ENCODE measurements at regions not wholly inside any gene's neighbourhood (a gene's known extent, or its start where the extent isn't known, plus 50 kb on each side); places are given as distances from the start of the nearest gene placed in this dataset.

- no peaks in the 10 kb centered on the region for H3K4me1 ChIP-seq (ENCODE audit: control insufficient read depth, insufficient read depth, low read length)
- TF ChIP-seq ZNF621 (tag by site-specific recombination; IDR thresholded peaks at IDR 0.05), result no peak
- TF ChIP-seq, protein P1, sequence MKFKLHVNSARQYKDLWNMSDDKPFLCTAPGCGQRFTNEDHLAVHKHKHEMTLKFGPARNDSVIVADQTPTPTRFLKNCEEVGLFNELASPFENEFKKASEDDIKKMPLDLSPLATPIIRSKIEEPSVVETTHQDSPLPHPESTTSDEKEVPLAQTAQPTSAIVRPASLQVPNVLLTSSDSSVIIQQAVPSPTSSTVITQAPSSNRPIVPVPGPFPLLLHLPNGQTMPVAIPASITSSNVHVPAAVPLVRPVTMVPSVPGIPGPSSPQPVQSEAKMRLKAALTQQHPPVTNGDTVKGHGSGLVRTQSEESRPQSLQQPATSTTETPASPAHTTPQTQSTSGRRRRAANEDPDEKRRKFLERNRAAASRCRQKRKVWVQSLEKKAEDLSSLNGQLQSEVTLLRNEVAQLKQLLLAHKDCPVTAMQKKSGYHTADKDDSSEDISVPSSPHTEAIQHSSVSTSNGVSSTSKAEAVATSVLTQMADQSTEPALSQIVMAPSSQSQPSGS (tag by site-specific recombination; IDR thresholded peaks at IDR 0.05; ENCODE audit: low read depth), result no peak
- TF ChIP-seq KLF7 (tag by site-specific recombination; IDR thresholded peaks at IDR 0.05; ENCODE audit: borderline replicate concordance), result no peak
- TF ChIP-seq ZFHX2 (tag by site-specific recombination; conservative IDR thresholded peaks at IDR 0.05), result no peak
- TF ChIP-seq ZNF121 (tag by site-specific recombination; IDR thresholded peaks at IDR 0.05), result no peak
- no peak for TF ChIP-seq ZNF211 (tag by site-specific recombination; IDR thresholded peaks at IDR 0.05; ENCODE audit: low read depth)
- POLR2A ChIA-PET, result no interaction called here
- CTCF ChIA-PET, result no interaction called here
- H3K27ac ChIP-seq (ENCODE audit: extremely low read depth, low read depth, low read length), result no peak overlapping the region
- no peaks in the 10 kb centered on the region for H3K9me3 ChIP-seq (ENCODE audit: control insufficient read depth, insufficient read depth, low read depth, low read length)
- no peak overlapping the region for H3K4me3 ChIP-seq (ENCODE audit: low read depth, low read length)
- H3K36me3 ChIP-seq (ENCODE audit: control insufficient read depth in 2 of 2, insufficient read depth in 1 of 2, low read length in 2 of 2), result no peaks in the 10 kb centered on the region
Measured at GRCh38 chr10:107970512-107970911, 806.0 kb upstream of the SORCS1 start.

GRCh38 chr10:107969936-107970335 is 805.4 kb upstream of the SORCS1 start:
- ChIA-PET CTCF (no interaction called here), POLR2A (no interaction called here)
- no peaks in the 10 kb centered on the region for H3K4me1 ChIP-seq (ENCODE audit: control insufficient read depth, insufficient read depth, low read length)
- TF ChIP-seq ZNF140 (tag by site-specific recombination; IDR thresholded peaks at IDR 0.05), result no peak
- TF ChIP-seq ZNF843 (tag by site-specific recombination; IDR thresholded peaks at IDR 0.05), result no peak
- no peak for TF ChIP-seq ZNF184 (tag by site-specific recombination; IDR thresholded peaks at IDR 0.05)
- TF ChIP-seq ZBTB26 (tag by site-specific recombination; optimal IDR thresholded peaks at IDR 0.05), result no peak
- TF ChIP-seq ZNF76 (tag by site-specific recombination; IDR thresholded peaks at IDR 0.05; ENCODE audit: borderline replicate concordance, low read depth), result no peak
- no peak for TF ChIP-seq KLF9 (tag by site-specific recombination; IDR thresholded peaks at IDR 0.05; ENCODE audit: low read depth)
- no peak for TF ChIP-seq ZSCAN18 (tag by site-specific recombination; IDR thresholded peaks at IDR 0.05)
- no peak for TF ChIP-seq MYNN (tag by site-specific recombination; IDR thresholded peaks at IDR 0.05; ENCODE audit: borderline replicate concordance)
- TF ChIP-seq ZNF514 (tag by site-specific recombination; IDR thresholded peaks at IDR 0.05), result no peak
- H3K36me3 ChIP-seq (ENCODE audit: control insufficient read depth in 2 of 2, insufficient read depth in 1 of 2, low read length in 2 of 2), result no peaks in the 10 kb centered on the region
- no peak overlapping the region for H3K27ac ChIP-seq (ENCODE audit: extremely low read depth, low read depth, low read length)
- H3K4me3 ChIP-seq (ENCODE audit: low read depth, low read length), result no peak overlapping the region
- H3K9me3 ChIP-seq (ENCODE audit: control insufficient read depth, insufficient read depth, low read depth, low read length), result no peaks in the 10 kb centered on the region

- ChIA-PET POLR2A (interaction anchor here (0.7 kb wide), 1 partner anchor 15 kb away, joined by 4 read pairs; no protein-coding TSS in a partner anchor), CTCF (no interaction called here)
- Histone ChIP-seq H3K36me3 (ENCODE audit: control insufficient read depth in 2 of 2, insufficient read depth in 1 of 2, low read length in 2 of 2) (no peaks in the 10 kb centered on the region), H3K9me3 (ENCODE audit: control insufficient read depth, insufficient read depth, low read depth, low read length) (no peaks in the 10 kb centered on the region), H3K4me1 (ENCODE audit: control insufficient read depth, insufficient read depth, low read length) (no peaks in the 10 kb centered on the region), H3K4me3 (ENCODE audit: low read depth, low read length) (no peak overlapping the region), H3K27ac (ENCODE audit: extremely low read depth, low read depth, low read length) (no peak overlapping the region)
- TF ChIP-seq ZNF423 (tag by site-specific recombination; IDR thresholded peaks at IDR 0.05) (no peak), ZNF416 (tag by site-specific recombination; IDR thresholded peaks at IDR 0.05) (no peak), ZSCAN23 (tag by site-specific recombination; IDR thresholded peaks at IDR 0.05) (no peak), ZNF223 (tag by site-specific recombination; IDR thresholded peaks at IDR 0.05) (no peak), ZNF2 (tag by site-specific recombination; IDR thresholded peaks at IDR 0.05) (no peak), KLF9 (tag by site-specific recombination; IDR thresholded peaks at IDR 0.05; ENCODE audit: low read depth) (no peak), ZNF624 (tag by site-specific recombination; IDR thresholded peaks at IDR 0.05) (no peak), ZFP37 (tag by site-specific recombination; IDR thresholded peaks at IDR 0.05) (no peak)
Measured at GRCh38 chr10:107966826-107967225, 802.3 kb upstream of the SORCS1 start.
